Erythroblast (primary cell): ENCODE measurements at regions not wholly inside any gene's neighbourhood (a gene's known extent, or its start where the extent isn't known, plus 50 kb on each side); places are given as distances from the start of the nearest gene placed in this dataset.

Experiments
- GATA1 ChIP-seq: IDR thresholded peaks from 2 replicates; pipeline ENCODE4 v1.6.1; 2011; ENCODE audit warnings: low read depth, mild to moderate bottlenecking, control low read depth, low read length, moderate library complexity
- POLR2A ChIP-seq: IDR thresholded peaks from 2 replicates; pipeline ENCODE4 v1.6.1; 2011; ENCODE audit warnings: mild to moderate bottlenecking, low read length

- TF ChIP-seq POLR2A = no peak
- no peak for TF ChIP-seq GATA1
Observed at GRCh38 chr16:77636615-77637014, 85.7 kb upstream of the NUDT7 start.
